ENCODE measurements at regions not wholly inside any gene's neighbourhood (a gene's known extent, or its start where the extent isn't known, plus 50 kb on each side); places are given as distances from the start of the nearest gene placed in this dataset.
"Not testable (repeated sequence)": the region's sequence is repeated elsewhere in the genome, so short reads cannot be mapped to it uniquely, and the experiment has no call there.

- DNase-seq = no peak
- Mint-ChIP-seq H3K27ac (ENCODE audit: unreplicated experiment) (no peak overlapping the region), H3K27me3 (ENCODE audit: unreplicated experiment) (no peaks in the 10 kb centered on the region), H3K36me3 (ENCODE audit: unreplicated experiment) (no peaks in the 10 kb centered on the region), H3K4me3 (ENCODE audit: unreplicated experiment) (no peak overlapping the region), H3K9me3 (ENCODE audit: unreplicated experiment) (peaks cover 2% of the 10 kb centered on the region), H3K4me1 (ENCODE audit: low read depth, unreplicated experiment) (peaks cover 3% of the 10 kb centered on the region)
- TF ChIP-seq, protein P1, sequence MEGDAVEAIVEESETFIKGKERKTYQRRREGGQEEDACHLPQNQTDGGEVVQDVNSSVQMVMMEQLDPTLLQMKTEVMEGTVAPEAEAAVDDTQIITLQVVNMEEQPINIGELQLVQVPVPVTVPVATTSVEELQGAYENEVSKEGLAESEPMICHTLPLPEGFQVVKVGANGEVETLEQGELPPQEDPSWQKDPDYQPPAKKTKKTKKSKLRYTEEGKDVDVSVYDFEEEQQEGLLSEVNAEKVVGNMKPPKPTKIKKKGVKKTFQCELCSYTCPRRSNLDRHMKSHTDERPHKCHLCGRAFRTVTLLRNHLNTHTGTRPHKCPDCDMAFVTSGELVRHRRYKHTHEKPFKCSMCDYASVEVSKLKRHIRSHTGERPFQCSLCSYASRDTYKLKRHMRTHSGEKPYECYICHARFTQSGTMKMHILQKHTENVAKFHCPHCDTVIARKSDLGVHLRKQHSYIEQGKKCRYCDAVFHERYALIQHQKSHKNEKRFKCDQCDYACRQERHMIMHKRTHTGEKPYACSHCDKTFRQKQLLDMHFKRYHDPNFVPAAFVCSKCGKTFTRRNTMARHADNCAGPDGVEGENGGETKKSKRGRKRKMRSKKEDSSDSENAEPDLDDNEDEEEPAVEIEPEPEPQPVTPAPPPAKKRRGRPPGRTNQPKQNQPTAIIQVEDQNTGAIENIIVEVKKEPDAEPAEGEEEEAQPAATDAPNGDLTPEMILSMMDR (IDR thresholded peaks at IDR 0.05; ENCODE audit: partially characterized antibody, unreplicated experiment) = no peak
Observed at GRCh38 chr1:208737161-208737560, 493.0 kb upstream of the PLXNA2 start.

- Mint-ChIP-seq H3K4me1 (ENCODE audit: low read depth, unreplicated experiment) (no peaks in the 10 kb centered on the region), H3K4me3 (ENCODE audit: unreplicated experiment) (no peak overlapping the region), H3K27me3 (ENCODE audit: unreplicated experiment) (no peaks in the 10 kb centered on the region), H3K27ac (ENCODE audit: unreplicated experiment) (no peak overlapping the region), H3K9me3 (ENCODE audit: unreplicated experiment) (peaks cover 2% of the 10 kb centered on the region), H3K36me3 (ENCODE audit: unreplicated experiment) (no peaks in the 10 kb centered on the region)
- TF ChIP-seq, protein P1 (IDR thresholded peaks at IDR 0.05; ENCODE audit: partially characterized antibody, unreplicated experiment) = no peak
- DNase-seq = no peak
Observed at GRCh38 chr1:208737922-208738321, 493.7 kb upstream of the PLXNA2 start.

GRCh38 chr1:208739636-208740035, 495.5 kb upstream of the PLXNA2 start:
- H3K27ac Mint-ChIP-seq (ENCODE audit: unreplicated experiment); H3K36me3 Mint-ChIP-seq (ENCODE audit: unreplicated experiment); H3K27me3 Mint-ChIP-seq (ENCODE audit: unreplicated experiment); DNase-seq; H3K9me3 Mint-ChIP-seq (ENCODE audit: unreplicated experiment); H3K4me3 Mint-ChIP-seq (ENCODE audit: unreplicated experiment); H3K4me1 Mint-ChIP-seq (ENCODE audit: low read depth, unreplicated experiment): not testable (repeated sequence)

DNA sequence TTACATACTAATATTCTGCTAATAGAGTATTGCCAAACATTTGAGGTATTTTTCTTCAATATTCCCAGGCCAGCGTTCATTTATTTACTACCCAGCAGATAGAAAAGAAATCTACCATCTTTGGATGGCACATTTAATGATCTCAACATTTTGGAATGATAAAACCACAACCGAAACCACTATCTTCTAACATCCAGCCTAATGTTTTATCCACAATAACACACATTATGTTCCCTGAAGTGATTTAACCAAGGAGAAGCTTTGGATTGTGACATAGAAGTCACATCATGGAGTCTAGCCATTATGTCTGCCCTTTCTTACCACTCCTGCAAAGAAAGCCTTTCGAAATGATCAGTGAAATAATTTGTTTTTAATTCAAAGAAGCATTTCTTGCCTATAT, 497.1 kb upstream of the PLXNA2 start:
- no peaks in the 10 kb centered on the region for H3K27me3 Mint-ChIP-seq (ENCODE audit: unreplicated experiment)
- no peak for DNase-seq
- H3K9me3 Mint-ChIP-seq (ENCODE audit: unreplicated experiment) = peaks cover 2% of the 10 kb centered on the region
- H3K36me3 Mint-ChIP-seq (ENCODE audit: unreplicated experiment) = no peaks in the 10 kb centered on the region
- TF ChIP-seq, protein P1 (IDR thresholded peaks at IDR 0.05; ENCODE audit: partially characterized antibody, unreplicated experiment) = no peak
- H3K4me1 Mint-ChIP-seq (ENCODE audit: low read depth, unreplicated experiment) = no peaks in the 10 kb centered on the region
- no peak overlapping the region for H3K4me3 Mint-ChIP-seq (ENCODE audit: unreplicated experiment)
- no peak overlapping the region for H3K27ac Mint-ChIP-seq (ENCODE audit: unreplicated experiment)

DNA sequence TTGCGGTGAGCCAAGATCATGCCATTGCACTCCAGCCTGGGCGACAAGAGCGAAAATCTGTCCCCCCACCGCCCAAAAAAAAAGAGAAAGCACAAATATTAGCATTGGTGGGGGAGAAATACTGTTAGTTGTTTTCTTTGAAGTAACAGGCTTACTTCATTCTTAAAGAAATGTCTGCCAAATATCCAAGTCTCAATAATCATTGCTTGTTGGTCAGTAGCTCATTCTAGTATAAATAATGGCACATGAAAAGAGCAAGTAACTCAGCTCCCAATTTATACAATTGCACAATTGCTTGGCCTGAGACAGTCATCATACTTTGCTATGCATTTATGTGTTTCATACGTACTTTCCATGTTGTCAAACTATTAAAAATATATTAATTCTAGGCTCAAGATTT, 499.2 kb upstream of the PLXNA2 start:
- Mint-ChIP-seq H3K9me3 (ENCODE audit: unreplicated experiment) (peaks cover under 1% of the 10 kb centered on the region), H3K36me3 (ENCODE audit: unreplicated experiment) (no peaks in the 10 kb centered on the region), H3K27ac (ENCODE audit: unreplicated experiment) (no peak overlapping the region), H3K4me1 (ENCODE audit: low read depth, unreplicated experiment) (no peaks in the 10 kb centered on the region), H3K27me3 (ENCODE audit: unreplicated experiment) (no peaks in the 10 kb centered on the region), H3K4me3 (ENCODE audit: unreplicated experiment) (no peak overlapping the region)
- DNase-seq = no peak
- TF ChIP-seq, protein P1 (IDR thresholded peaks at IDR 0.05; ENCODE audit: partially characterized antibody, unreplicated experiment) = no peak

GRCh38 chr1:208747979-208748378, 503.8 kb upstream of the PLXNA2 start:
- Mint-ChIP-seq H3K9me3 (ENCODE audit: unreplicated experiment) (no peaks in the 10 kb centered on the region), H3K4me1 (ENCODE audit: low read depth, unreplicated experiment) (no peaks in the 10 kb centered on the region), H3K27ac (ENCODE audit: unreplicated experiment) (no peak overlapping the region), H3K4me3 (ENCODE audit: unreplicated experiment) (no peak overlapping the region), H3K36me3 (ENCODE audit: unreplicated experiment) (no peaks in the 10 kb centered on the region), H3K27me3 (ENCODE audit: unreplicated experiment) (no peaks in the 10 kb centered on the region)
- no peak for DNase-seq
- TF ChIP-seq, protein P1 (IDR thresholded peaks at IDR 0.05; ENCODE audit: partially characterized antibody, unreplicated experiment) = no peak
